ENCODE measurements at regions not wholly inside any gene's neighbourhood (a gene's known extent, or its start where the extent isn't known, plus 50 kb on each side); places are given as distances from the start of the nearest gene placed in this dataset.

DNA sequence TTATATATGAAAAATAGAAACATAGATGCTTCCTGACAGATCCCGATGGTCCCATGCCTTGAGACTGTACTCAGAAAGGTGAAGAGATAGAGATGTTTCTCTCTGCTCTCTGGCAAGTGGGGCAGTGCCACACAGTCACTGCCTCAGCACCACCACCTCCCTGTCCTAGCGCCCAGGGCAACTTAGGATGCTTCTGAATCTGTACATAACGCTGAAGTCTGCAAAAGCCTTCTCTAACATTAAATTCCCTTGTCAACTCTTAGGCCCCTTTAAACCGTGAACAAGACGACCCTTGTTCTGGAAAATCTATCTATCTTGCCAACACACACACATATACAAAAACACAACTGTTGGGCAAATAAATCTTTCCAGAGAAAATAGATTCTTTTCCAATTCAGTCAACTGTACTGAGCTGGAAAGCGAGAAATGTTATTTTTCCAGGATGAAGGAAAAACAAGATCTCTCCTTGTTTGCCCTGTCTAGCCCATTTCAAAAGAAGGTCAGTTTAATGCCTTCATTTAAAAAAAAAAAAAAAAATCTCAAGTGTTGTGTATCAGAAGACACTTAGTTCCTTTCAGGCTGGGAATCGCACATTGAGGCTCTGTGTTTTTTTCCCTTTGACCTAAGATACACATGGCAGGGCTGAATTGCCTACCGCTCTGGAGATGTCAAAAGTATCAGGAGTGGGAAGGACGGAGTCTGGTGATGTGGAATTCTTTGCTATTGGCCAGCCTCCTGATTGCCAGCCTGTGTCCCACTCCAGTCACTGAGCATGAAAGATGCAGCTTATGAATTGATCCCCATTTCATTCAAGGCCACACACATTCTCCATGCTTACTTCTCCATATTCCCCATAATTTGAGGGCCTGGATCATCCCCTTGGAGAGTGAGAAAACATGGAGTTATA is 241.4 kb downstream of the LACC1 start:
- TF ChIP-seq, protein P1, sequence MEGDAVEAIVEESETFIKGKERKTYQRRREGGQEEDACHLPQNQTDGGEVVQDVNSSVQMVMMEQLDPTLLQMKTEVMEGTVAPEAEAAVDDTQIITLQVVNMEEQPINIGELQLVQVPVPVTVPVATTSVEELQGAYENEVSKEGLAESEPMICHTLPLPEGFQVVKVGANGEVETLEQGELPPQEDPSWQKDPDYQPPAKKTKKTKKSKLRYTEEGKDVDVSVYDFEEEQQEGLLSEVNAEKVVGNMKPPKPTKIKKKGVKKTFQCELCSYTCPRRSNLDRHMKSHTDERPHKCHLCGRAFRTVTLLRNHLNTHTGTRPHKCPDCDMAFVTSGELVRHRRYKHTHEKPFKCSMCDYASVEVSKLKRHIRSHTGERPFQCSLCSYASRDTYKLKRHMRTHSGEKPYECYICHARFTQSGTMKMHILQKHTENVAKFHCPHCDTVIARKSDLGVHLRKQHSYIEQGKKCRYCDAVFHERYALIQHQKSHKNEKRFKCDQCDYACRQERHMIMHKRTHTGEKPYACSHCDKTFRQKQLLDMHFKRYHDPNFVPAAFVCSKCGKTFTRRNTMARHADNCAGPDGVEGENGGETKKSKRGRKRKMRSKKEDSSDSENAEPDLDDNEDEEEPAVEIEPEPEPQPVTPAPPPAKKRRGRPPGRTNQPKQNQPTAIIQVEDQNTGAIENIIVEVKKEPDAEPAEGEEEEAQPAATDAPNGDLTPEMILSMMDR (tag by site-specific recombination; IDR thresholded peaks at IDR 0.05): no peak
- no peak for TF ChIP-seq SP2 (tag by site-specific recombination; IDR thresholded peaks at IDR 0.05)
